ENCODE measurements at regions not wholly inside any gene's neighbourhood (a gene's known extent, or its start where the extent isn't known, plus 50 kb on each side); places are given as distances from the start of the nearest gene placed in this dataset.

GRCh38 chrX:123081776-123082175, 102.3 kb upstream of the GRIA3 start:
- TF ChIP-seq CTCF (IDR thresholded peaks at IDR 0.05) (no peak), POLR2A (IDR thresholded peaks at IDR 0.05) (no peak)
